Liver (tissue), 8 donors: ENCODE measurements at regions not wholly inside any gene's neighbourhood (a gene's known extent, or its start where the extent isn't known, plus 50 kb on each side); places are given as distances from the start of the nearest gene placed in this dataset.

Experiments
- DNase-seq: peaks from one replicate; pipeline ENCODE4 v3.0.0-alpha.2; 2017; ENCODE audit warnings: low spot score
- H3K27ac ChIP-seq, 2 donors: one replicate each; pipeline ENCODE4 v1.7.0; 2013; ENCODE audit warnings: inconsistent platforms in 2 of 2, low read length in 2 of 2, control low read depth in 1 of 2, low read depth in 1 of 2, mild to moderate bottlenecking in 1 of 2
- H3K27me3 ChIP-seq, 4 donors: one replicate each; pipeline versions ENCODE4 v1.6.1 to v1.7.0; 2013; ENCODE audit warnings: low read length in 3 of 4, inconsistent platforms in 1 of 4, mild to moderate bottlenecking in 1 of 4, moderate library complexity in 1 of 4; ENCODE audit not compliant: control insufficient read depth in 4 of 4, insufficient read depth in 4 of 4
- H3K36me3 ChIP-seq, 4 donors: one replicate each; pipeline versions ENCODE4 v1.6.1 to v1.7.0; 2013; ENCODE audit warnings: low read length in 3 of 4, mild to moderate bottlenecking in 3 of 4, low read depth in 1 of 4, moderate library complexity in 1 of 4; ENCODE audit not compliant: control insufficient read depth in 4 of 4, insufficient read depth in 3 of 4
- H3K4me1 ChIP-seq, 4 donors: one replicate each; pipeline versions ENCODE4 v1.6.1 to v1.7.0; 2013; ENCODE audit warnings: low read length in 3 of 4, mild to moderate bottlenecking in 3 of 4, moderate library complexity in 1 of 4; ENCODE audit not compliant: control insufficient read depth in 4 of 4, insufficient read depth in 4 of 4
- H3K4me3 ChIP-seq, 3 donors: one replicate each; pipeline versions ENCODE4 v1.6.1 to v1.7.0; 2013; ENCODE audit warnings: low read length in 3 of 3, control low read depth in 1 of 3, low read depth in 1 of 3, mild to moderate bottlenecking in 1 of 3
- H3K9ac ChIP-seq, 2 donors: one replicate each; pipeline ENCODE4 v1.7.0; 2013; ENCODE audit warnings: low read length in 2 of 2, mild to moderate bottlenecking in 2 of 2, moderate library complexity in 2 of 2, control low read depth in 1 of 2, low read depth in 1 of 2
- H3K9me3 ChIP-seq, 4 donors: one replicate each; pipeline versions ENCODE4 v1.6.1 to v1.7.0; 2013; ENCODE audit warnings: low read length in 3 of 4; ENCODE audit not compliant: control insufficient read depth in 4 of 4
- ATF3 ChIP-seq: IDR thresholded peaks from 2 replicates; pipeline ENCODE4 v1.6.1; 2016; ENCODE audit warnings: antibody characterized with exemption
- CTCF ChIP-seq: fragments of 150-350 bp; IDR thresholded peaks from 2 replicates; pipeline ENCODE4 v1.5.1; 2017; ENCODE audit warnings: improper control_type of control experiment, low read depth, low read length; ENCODE audit not compliant: missing input control
- FOXA1 ChIP-seq: IDR thresholded peaks from 2 replicates; pipeline ENCODE4 v1.6.1; 2016; ENCODE audit warnings: antibody characterized with exemption
- FOXA2 ChIP-seq: IDR thresholded peaks from 2 replicates; pipeline ENCODE4 v1.6.1; 2016; ENCODE audit warnings: antibody characterized with exemption
- GABPA ChIP-seq, 2 donors: IDR thresholded peaks in 1 of 2; conservative IDR thresholded peaks in 1 of 2; 2 replicates each; pipeline ENCODE4 v1.6.1; 2016; ENCODE audit warnings: antibody characterized with exemption in 2 of 2, mild to moderate bottlenecking in 1 of 2, moderate library complexity in 1 of 2
- HNF4A ChIP-seq, 2 donors: conservative IDR thresholded peaks; 2 replicates each; pipeline ENCODE4 v1.6.1; 2016; ENCODE audit warnings: antibody characterized with exemption in 2 of 2, mild to moderate bottlenecking in 2 of 2
- HNF4G ChIP-seq: IDR thresholded peaks from 2 replicates; pipeline ENCODE4 v1.6.1; 2016; ENCODE audit warnings: antibody characterized with exemption
- JUND ChIP-seq, 2 donors: IDR thresholded peaks; 2 replicates each; pipeline ENCODE4 v1.6.1; 2016; ENCODE audit warnings: antibody characterized with exemption in 2 of 2
- MAX ChIP-seq: IDR thresholded peaks from 2 replicates; pipeline ENCODE4 v1.6.1; 2016; ENCODE audit warnings: antibody characterized with exemption
- NR2F2 ChIP-seq: IDR thresholded peaks from 2 replicates; pipeline ENCODE4 v1.6.1; 2016; ENCODE audit warnings: antibody characterized with exemption
- RAD21 ChIP-seq, 2 donors: IDR thresholded peaks; 2 replicates each; pipeline ENCODE4 v1.6.1; 2016; ENCODE audit warnings: antibody characterized with exemption in 2 of 2, mild to moderate bottlenecking in 2 of 2
- RXRA ChIP-seq, 2 donors: IDR thresholded peaks; 2 replicates each; pipeline ENCODE4 v1.6.1; 2017 to 2018; ENCODE audit warnings: antibody characterized with exemption in 2 of 2, mild to moderate bottlenecking in 1 of 2
- TAF1 ChIP-seq: conservative IDR thresholded peaks from 2 replicates; pipeline ENCODE4 v1.6.1; 2016; ENCODE audit warnings: antibody characterized with exemption, mild to moderate bottlenecking
- YY1 ChIP-seq: IDR thresholded peaks from 2 replicates; pipeline ENCODE4 v1.6.1; 2016; ENCODE audit warnings: antibody characterized with exemption, mild to moderate bottlenecking
- ZBTB33 ChIP-seq: IDR thresholded peaks from 2 replicates; pipeline ENCODE4 v1.6.1; 2016; ENCODE audit warnings: antibody characterized with exemption
- WGBS: extraction: QIAGEN DNeasy Blood & Tissue Kit; methylation state at CpG from one replicate; pipeline ENCODE4 v1.1.7; 2013; 5-methylcytosine and 5-hydroxymethylcytosine counted together
- TF ChIP-seq, protein P1 (sequence below): IDR thresholded peaks from 2 replicates; pipeline ENCODE4 v1.6.1; 2016; ENCODE audit warnings: antibody characterized with exemption, mild to moderate bottlenecking
- donor health status: healthy.
- donor health status: healthy.
- donor health status: healthy.
- donor health status: healthy.
- donor health status: healthy.

- 60% methylated on average over 4 of the region's 4 CpGs for WGBS
- H3K27ac ChIP-seq = no peak overlapping the region
- H3K4me3 ChIP-seq = no peak overlapping the region
- H3K27me3 ChIP-seq = no peaks in the 10 kb centered on the region
- H3K9me3 ChIP-seq = no peaks in the 10 kb centered on the region
- H3K4me1 ChIP-seq = no peaks in the 10 kb centered on the region
- H3K36me3 ChIP-seq = no peaks in the 10 kb centered on the region
- no peak overlapping the region for H3K9ac ChIP-seq
- no peak for TF ChIP-seq YY1
- DNase-seq = no peak
These were observed 210.9 kb downstream of the SLIT2 start for GRCh38 chr4:20462426-20463175.

DNA sequence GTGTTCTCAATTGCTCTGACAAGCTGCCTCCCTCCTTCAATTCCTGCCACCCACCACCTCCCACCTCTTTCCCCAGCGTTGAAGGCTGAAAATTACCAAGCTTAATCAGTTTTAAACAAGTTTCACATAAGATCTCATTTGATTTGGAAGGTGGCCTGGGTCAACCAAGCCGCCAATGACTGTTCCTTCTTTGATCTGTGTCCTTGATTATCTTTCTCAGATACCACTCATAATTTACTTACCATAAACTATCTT is 211.4 kb downstream of the SLIT2 start:
- Histone ChIP-seq H3K4me1 (no peaks in the 10 kb centered on the region), H3K9me3 (no peaks in the 10 kb centered on the region), H3K9ac (no peak overlapping the region), H3K36me3 (no peaks in the 10 kb centered on the region), H3K4me3 (no peak overlapping the region), H3K27ac (no peak overlapping the region), H3K27me3 (no peaks in the 10 kb centered on the region)
- TF ChIP-seq RAD21 (IDR thresholded peaks at IDR 0.05) (no peak), RXRA (IDR thresholded peaks at IDR 0.05) (no peak), JUND (IDR thresholded peaks at IDR 0.05) (no peak), YY1 (no peak), HNF4A (conservative IDR thresholded peaks at IDR 0.05) (no peak), CTCF (no peak), GABPA (IDR thresholded peaks at IDR 0.05 in 1 of 2, conservative IDR thresholded peaks at IDR 0.05 in 1 of 2) (no peak), NR2F2 (no peak)
- 76% methylated on average over 2 of the region's 2 CpGs for WGBS
- DNase-seq = no peak

- Histone ChIP-seq H3K36me3 (no peaks in the 10 kb centered on the region), H3K4me3 (no peak overlapping the region), H3K9me3 (no peaks in the 10 kb centered on the region), H3K27me3 (no peaks in the 10 kb centered on the region), H3K27ac (no peak overlapping the region), H3K4me1 (no peaks in the 10 kb centered on the region), H3K9ac (no peak overlapping the region)
- no peak for DNase-seq
- WGBS = 75% methylated on average over 5 of the region's 5 CpGs
- TF ChIP-seq ZBTB33 (no peak), CTCF (no peak), HNF4G (no peak), FOXA1 (no peak), TAF1 (no peak), ATF3 (no peak), YY1 (no peak), MAX (no peak), RAD21 (IDR thresholded peaks at IDR 0.05) (no peak), RXRA (IDR thresholded peaks at IDR 0.05) (no peak), FOXA2 (no peak), NR2F2 (no peak), JUND (IDR thresholded peaks at IDR 0.05) (no peak), GABPA (IDR thresholded peaks at IDR 0.05 in 1 of 2, conservative IDR thresholded peaks at IDR 0.05 in 1 of 2) (no peak), HNF4A (conservative IDR thresholded peaks at IDR 0.05) (no peak)
- TF ChIP-seq, protein P1, sequence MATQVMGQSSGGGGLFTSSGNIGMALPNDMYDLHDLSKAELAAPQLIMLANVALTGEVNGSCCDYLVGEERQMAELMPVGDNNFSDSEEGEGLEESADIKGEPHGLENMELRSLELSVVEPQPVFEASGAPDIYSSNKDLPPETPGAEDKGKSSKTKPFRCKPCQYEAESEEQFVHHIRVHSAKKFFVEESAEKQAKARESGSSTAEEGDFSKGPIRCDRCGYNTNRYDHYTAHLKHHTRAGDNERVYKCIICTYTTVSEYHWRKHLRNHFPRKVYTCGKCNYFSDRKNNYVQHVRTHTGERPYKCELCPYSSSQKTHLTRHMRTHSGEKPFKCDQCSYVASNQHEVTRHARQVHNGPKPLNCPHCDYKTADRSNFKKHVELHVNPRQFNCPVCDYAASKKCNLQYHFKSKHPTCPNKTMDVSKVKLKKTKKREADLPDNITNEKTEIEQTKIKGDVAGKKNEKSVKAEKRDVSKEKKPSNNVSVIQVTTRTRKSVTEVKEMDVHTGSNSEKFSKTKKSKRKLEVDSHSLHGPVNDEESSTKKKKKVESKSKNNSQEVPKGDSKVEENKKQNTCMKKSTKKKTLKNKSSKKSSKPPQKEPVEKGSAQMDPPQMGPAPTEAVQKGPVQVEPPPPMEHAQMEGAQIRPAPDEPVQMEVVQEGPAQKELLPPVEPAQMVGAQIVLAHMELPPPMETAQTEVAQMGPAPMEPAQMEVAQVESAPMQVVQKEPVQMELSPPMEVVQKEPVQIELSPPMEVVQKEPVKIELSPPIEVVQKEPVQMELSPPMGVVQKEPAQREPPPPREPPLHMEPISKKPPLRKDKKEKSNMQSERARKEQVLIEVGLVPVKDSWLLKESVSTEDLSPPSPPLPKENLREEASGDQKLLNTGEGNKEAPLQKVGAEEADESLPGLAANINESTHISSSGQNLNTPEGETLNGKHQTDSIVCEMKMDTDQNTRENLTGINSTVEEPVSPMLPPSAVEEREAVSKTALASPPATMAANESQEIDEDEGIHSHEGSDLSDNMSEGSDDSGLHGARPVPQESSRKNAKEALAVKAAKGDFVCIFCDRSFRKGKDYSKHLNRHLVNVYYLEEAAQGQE = no peak
These were observed 212.7 kb downstream of the SLIT2 start for GRCh38 chr4:20464381-20464780.
